GM12874 (cell line): ENCODE measurements at regions not wholly inside any gene's neighbourhood (a gene's known extent, or its start where the extent isn't known, plus 50 kb on each side); places are given as distances from the start of the nearest gene placed in this dataset.

Experiments
- TF ChIP-seq, protein P1 (sequence below): IDR thresholded peaks from 2 replicates; pipeline ENCODE4 v1.5.1; 2011; ENCODE audit warnings: low read depth, mild to moderate bottlenecking, control low read depth, low read length, moderate library complexity; ENCODE audit not compliant: insufficient read depth

DNA sequence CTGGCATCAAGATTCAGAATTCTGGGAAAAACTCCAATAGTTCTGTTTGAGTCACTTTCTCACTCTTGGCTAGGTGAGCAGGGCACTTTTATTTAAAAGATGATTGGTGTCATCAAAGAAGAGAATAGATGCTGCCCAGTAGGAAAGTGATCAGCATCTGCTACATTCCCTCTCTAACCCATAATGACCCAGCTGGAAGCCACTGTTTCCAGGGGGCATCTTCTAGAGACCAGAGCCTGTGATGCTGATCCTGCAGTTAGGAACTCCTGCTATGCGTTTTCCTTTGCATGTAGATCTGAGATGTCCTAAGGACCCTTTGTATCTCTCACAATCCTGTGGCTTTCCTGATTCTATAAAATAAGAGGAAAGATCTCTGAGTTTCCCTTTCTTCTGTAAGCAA lies 79.9 kb upstream of the TMTC1 start:
- TF ChIP-seq, protein P1, sequence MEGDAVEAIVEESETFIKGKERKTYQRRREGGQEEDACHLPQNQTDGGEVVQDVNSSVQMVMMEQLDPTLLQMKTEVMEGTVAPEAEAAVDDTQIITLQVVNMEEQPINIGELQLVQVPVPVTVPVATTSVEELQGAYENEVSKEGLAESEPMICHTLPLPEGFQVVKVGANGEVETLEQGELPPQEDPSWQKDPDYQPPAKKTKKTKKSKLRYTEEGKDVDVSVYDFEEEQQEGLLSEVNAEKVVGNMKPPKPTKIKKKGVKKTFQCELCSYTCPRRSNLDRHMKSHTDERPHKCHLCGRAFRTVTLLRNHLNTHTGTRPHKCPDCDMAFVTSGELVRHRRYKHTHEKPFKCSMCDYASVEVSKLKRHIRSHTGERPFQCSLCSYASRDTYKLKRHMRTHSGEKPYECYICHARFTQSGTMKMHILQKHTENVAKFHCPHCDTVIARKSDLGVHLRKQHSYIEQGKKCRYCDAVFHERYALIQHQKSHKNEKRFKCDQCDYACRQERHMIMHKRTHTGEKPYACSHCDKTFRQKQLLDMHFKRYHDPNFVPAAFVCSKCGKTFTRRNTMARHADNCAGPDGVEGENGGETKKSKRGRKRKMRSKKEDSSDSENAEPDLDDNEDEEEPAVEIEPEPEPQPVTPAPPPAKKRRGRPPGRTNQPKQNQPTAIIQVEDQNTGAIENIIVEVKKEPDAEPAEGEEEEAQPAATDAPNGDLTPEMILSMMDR, result no peak

DNA sequence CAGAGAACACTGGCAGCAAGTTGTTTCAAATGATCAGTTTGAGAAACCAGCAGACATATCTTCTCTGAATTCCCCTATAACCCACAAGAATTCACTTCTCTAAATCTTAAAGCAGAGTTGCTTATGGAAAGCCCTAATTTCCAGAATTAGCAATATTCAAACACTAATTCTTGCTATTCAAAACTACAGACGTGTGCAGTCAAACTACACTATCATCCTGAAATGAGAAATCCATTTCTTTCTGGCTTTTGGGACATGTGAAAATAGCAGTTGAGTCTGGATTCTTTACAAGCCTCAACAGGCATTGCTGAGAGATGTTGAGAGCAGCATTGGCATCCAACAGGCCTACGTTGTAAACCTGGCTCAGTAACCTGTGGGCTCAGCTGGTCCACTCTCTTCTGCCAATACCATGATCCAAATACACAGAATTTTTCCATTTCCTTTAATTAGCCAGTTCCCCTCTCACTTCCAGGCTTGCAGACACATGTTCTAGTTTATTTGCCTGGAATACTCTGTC lies 74.6 kb upstream of the TMTC1 start:
- TF ChIP-seq, protein P1, result no peak

DNA sequence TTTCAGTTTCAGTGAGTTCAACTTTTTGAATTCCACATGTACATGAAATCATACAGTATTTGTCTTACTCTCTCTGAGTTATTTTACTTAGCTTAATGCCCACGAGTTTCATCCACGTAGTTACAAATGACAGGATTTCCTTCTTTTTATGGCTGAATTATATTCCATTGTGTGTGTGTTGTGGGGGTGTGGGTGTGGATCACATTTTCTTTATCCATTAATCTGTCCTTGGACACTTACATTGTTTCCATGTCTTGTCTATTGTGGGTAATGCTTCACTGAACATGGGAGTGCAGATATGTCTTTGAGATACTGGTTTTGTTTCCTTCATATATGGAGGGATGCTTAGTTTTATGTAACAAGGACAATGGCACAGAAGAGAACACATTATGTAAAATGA lies 63.5 kb upstream of the TMTC1 start:
- TF ChIP-seq, protein P1, result no peak

DNA sequence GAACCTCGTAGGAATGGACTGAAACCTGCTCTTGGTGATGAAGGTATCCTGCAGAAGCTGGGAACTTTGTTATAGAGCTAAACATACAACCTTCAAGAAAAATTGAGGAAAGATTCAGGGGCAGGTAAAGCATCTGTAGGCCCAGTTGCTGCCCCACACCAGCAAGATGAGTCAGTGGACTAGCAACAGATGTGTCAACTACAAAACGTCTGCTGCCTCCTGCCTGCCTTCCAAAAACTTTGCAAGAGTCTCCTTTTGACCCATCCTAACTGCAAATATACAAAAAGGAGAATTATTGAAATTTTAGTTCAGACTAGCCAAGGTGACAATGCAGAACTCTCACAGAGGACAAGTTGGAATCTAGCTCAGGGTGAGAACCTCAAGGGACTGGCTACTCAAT lies 60.9 kb upstream of the TMTC1 start:
- TF ChIP-seq, protein P1, result no peak

DNA sequence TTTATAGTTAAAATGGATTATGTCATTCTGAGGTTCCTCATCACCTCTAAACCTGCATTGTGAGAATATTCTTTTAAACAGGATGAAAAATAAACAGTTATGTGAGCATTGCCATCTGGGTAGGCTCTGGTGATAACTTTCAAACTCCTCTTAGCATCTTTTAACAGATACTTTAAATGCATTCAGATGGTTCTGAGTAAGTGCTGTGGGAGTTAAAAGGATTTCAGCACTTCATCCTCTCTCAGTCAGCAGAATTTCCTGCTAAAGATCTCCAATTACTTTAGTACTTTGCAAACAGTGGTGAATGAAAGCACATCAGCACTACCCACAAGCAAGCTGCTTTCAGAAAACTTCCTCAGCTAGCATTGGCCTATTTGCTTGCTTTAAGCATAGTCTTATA lies 59.3 kb upstream of the TMTC1 start:
- TF ChIP-seq, protein P1, result no peak

DNA sequence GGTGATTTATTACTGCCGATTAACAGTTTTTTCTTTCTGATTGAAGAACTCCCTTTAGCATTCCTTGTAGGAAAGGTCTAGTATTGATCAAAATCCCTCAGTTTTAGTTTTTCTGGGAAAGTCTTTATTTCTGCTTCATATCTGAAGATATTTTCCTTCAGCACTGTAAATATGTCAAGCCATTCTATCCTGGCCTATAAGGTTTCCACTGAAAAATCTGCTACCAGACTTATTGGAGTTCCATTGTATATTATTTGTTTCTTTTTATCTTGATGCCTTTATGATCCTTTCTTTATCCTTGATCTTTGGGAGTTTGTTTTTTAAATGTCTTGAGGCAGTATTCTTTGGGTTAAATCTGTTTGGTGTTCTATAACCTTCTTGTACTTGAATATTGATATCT lies 55.0 kb upstream of the TMTC1 start:
- TF ChIP-seq, protein P1, result no peak
